Gastroesophageal sphincter (tissue), 3 donors: ENCODE measurements at regions not wholly inside any gene's neighbourhood (a gene's known extent, or its start where the extent isn't known, plus 50 kb on each side); places are given as distances from the start of the nearest gene placed in this dataset.

ENCODE experiments used
- POLR2A ChIP-seq, 2 donors: fragments of 450-650 bp; IDR thresholded peaks; one replicate each; pipeline ENCODE4 v1.6.1; 2017; ENCODE audit warnings: antibody characterized with exemption in 2 of 2, mild to moderate bottlenecking in 2 of 2, moderate library complexity in 1 of 2
- TF ChIP-seq, protein P1 (sequence below), 4 experiments: fragments of 200-600 bp in 2 of 4; fragments of 450-650 bp in 2 of 4; sonication (generic) in 1 of 4; IDR thresholded peaks; one replicate each; pipeline ENCODE4 v1.5.1; 2017 to 2019; ENCODE audit warnings: antibody characterized with exemption in 4 of 4, mild to moderate bottlenecking in 2 of 4, moderate library complexity in 2 of 4

DNA sequence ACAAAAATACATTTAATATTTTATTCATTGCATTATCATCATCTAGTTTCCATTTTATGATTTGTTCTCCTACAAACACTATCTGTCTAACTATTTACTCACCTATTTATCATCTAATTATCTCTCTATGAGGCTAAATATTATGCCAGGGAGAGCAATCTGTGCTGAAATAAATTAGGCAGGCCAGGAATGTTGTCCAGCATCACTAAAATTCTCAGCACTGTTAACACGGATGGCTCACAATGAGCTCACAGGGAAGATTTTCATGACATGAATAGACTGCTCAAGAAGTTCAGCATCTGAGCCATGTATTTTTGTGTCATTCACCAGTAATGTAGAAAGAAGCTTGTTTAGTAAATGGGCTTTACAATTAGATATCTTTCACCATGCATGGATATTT lies 1277.2 kb downstream of the GRIK2 start:
- TF ChIP-seq POLR2A (IDR thresholded peaks at IDR 0.05): no peak
- TF ChIP-seq, protein P1, sequence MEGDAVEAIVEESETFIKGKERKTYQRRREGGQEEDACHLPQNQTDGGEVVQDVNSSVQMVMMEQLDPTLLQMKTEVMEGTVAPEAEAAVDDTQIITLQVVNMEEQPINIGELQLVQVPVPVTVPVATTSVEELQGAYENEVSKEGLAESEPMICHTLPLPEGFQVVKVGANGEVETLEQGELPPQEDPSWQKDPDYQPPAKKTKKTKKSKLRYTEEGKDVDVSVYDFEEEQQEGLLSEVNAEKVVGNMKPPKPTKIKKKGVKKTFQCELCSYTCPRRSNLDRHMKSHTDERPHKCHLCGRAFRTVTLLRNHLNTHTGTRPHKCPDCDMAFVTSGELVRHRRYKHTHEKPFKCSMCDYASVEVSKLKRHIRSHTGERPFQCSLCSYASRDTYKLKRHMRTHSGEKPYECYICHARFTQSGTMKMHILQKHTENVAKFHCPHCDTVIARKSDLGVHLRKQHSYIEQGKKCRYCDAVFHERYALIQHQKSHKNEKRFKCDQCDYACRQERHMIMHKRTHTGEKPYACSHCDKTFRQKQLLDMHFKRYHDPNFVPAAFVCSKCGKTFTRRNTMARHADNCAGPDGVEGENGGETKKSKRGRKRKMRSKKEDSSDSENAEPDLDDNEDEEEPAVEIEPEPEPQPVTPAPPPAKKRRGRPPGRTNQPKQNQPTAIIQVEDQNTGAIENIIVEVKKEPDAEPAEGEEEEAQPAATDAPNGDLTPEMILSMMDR (IDR thresholded peaks at IDR 0.05): no peak
